Liver (tissue), 8 donors: ENCODE measurements at regions not wholly inside any gene's neighbourhood (a gene's known extent, or its start where the extent isn't known, plus 50 kb on each side); places are given as distances from the start of the nearest gene placed in this dataset.

Source experiments
- DNase-seq: peaks from one replicate; pipeline ENCODE4 v3.0.0-alpha.2; 2017; ENCODE audit warnings: low spot score
- H3K27ac ChIP-seq, 2 donors: one replicate each; pipeline ENCODE4 v1.7.0; 2013; ENCODE audit warnings: inconsistent platforms in 2 of 2, low read length in 2 of 2, control low read depth in 1 of 2, low read depth in 1 of 2, mild to moderate bottlenecking in 1 of 2
- H3K27me3 ChIP-seq, 4 donors: one replicate each; pipeline versions ENCODE4 v1.6.1 to v1.7.0; 2013; ENCODE audit warnings: low read length in 3 of 4, inconsistent platforms in 1 of 4, mild to moderate bottlenecking in 1 of 4, moderate library complexity in 1 of 4; ENCODE audit not compliant: control insufficient read depth in 4 of 4, insufficient read depth in 4 of 4
- H3K36me3 ChIP-seq, 4 donors: one replicate each; pipeline versions ENCODE4 v1.6.1 to v1.7.0; 2013; ENCODE audit warnings: low read length in 3 of 4, mild to moderate bottlenecking in 3 of 4, low read depth in 1 of 4, moderate library complexity in 1 of 4; ENCODE audit not compliant: control insufficient read depth in 4 of 4, insufficient read depth in 3 of 4
- H3K4me1 ChIP-seq, 4 donors: one replicate each; pipeline versions ENCODE4 v1.6.1 to v1.7.0; 2013; ENCODE audit warnings: low read length in 3 of 4, mild to moderate bottlenecking in 3 of 4, moderate library complexity in 1 of 4; ENCODE audit not compliant: control insufficient read depth in 4 of 4, insufficient read depth in 4 of 4
- H3K4me3 ChIP-seq, 3 donors: one replicate each; pipeline versions ENCODE4 v1.6.1 to v1.7.0; 2013; ENCODE audit warnings: low read length in 3 of 3, control low read depth in 1 of 3, low read depth in 1 of 3, mild to moderate bottlenecking in 1 of 3
- H3K9ac ChIP-seq, 2 donors: one replicate each; pipeline ENCODE4 v1.7.0; 2013; ENCODE audit warnings: low read length in 2 of 2, mild to moderate bottlenecking in 2 of 2, moderate library complexity in 2 of 2, control low read depth in 1 of 2, low read depth in 1 of 2
- H3K9me3 ChIP-seq, 4 donors: one replicate each; pipeline versions ENCODE4 v1.6.1 to v1.7.0; 2013; ENCODE audit warnings: low read length in 3 of 4; ENCODE audit not compliant: control insufficient read depth in 4 of 4
- ATF3 ChIP-seq: IDR thresholded peaks from 2 replicates; pipeline ENCODE4 v1.6.1; 2016; ENCODE audit warnings: antibody characterized with exemption
- CTCF ChIP-seq: fragments of 150-350 bp; IDR thresholded peaks from 2 replicates; pipeline ENCODE4 v1.5.1; 2017; ENCODE audit warnings: improper control_type of control experiment, low read depth, low read length; ENCODE audit not compliant: missing input control
- EGR1 ChIP-seq, 2 donors: IDR thresholded peaks; 2 replicates each; pipeline ENCODE4 v1.6.1; 2016 to 2018; ENCODE audit warnings: antibody characterized with exemption in 2 of 2, low read depth in 2 of 2
- FOXA1 ChIP-seq: IDR thresholded peaks from 2 replicates; pipeline ENCODE4 v1.6.1; 2016; ENCODE audit warnings: antibody characterized with exemption
- FOXA2 ChIP-seq: IDR thresholded peaks from 2 replicates; pipeline ENCODE4 v1.6.1; 2016; ENCODE audit warnings: antibody characterized with exemption
- GABPA ChIP-seq, 2 donors: IDR thresholded peaks in 1 of 2; conservative IDR thresholded peaks in 1 of 2; 2 replicates each; pipeline ENCODE4 v1.6.1; 2016; ENCODE audit warnings: antibody characterized with exemption in 2 of 2, mild to moderate bottlenecking in 1 of 2, moderate library complexity in 1 of 2
- HNF4A ChIP-seq, 2 donors: conservative IDR thresholded peaks; 2 replicates each; pipeline ENCODE4 v1.6.1; 2016; ENCODE audit warnings: antibody characterized with exemption in 2 of 2, mild to moderate bottlenecking in 2 of 2
- HNF4G ChIP-seq: IDR thresholded peaks from 2 replicates; pipeline ENCODE4 v1.6.1; 2016; ENCODE audit warnings: antibody characterized with exemption
- JUND ChIP-seq, 2 donors: IDR thresholded peaks; 2 replicates each; pipeline ENCODE4 v1.6.1; 2016; ENCODE audit warnings: antibody characterized with exemption in 2 of 2
- MAX ChIP-seq: IDR thresholded peaks from 2 replicates; pipeline ENCODE4 v1.6.1; 2016; ENCODE audit warnings: antibody characterized with exemption
- NR2F2 ChIP-seq: IDR thresholded peaks from 2 replicates; pipeline ENCODE4 v1.6.1; 2016; ENCODE audit warnings: antibody characterized with exemption
- RAD21 ChIP-seq, 2 donors: IDR thresholded peaks; 2 replicates each; pipeline ENCODE4 v1.6.1; 2016; ENCODE audit warnings: antibody characterized with exemption in 2 of 2, mild to moderate bottlenecking in 2 of 2
- REST ChIP-seq: IDR thresholded peaks from 2 replicates; pipeline ENCODE4 v1.6.1; 2016; ENCODE audit warnings: antibody characterized with exemption, mild to moderate bottlenecking
- RXRA ChIP-seq, 2 donors: IDR thresholded peaks; 2 replicates each; pipeline ENCODE4 v1.6.1; 2017 to 2018; ENCODE audit warnings: antibody characterized with exemption in 2 of 2, mild to moderate bottlenecking in 1 of 2
- SP1 ChIP-seq: IDR thresholded peaks from 2 replicates; pipeline ENCODE4 v1.6.1; 2018; ENCODE audit warnings: antibody characterized with exemption, mild to moderate bottlenecking
- TAF1 ChIP-seq: conservative IDR thresholded peaks from 2 replicates; pipeline ENCODE4 v1.6.1; 2016; ENCODE audit warnings: antibody characterized with exemption, mild to moderate bottlenecking
- YY1 ChIP-seq: IDR thresholded peaks from 2 replicates; pipeline ENCODE4 v1.6.1; 2016; ENCODE audit warnings: antibody characterized with exemption, mild to moderate bottlenecking
- ZBTB33 ChIP-seq: IDR thresholded peaks from 2 replicates; pipeline ENCODE4 v1.6.1; 2016; ENCODE audit warnings: antibody characterized with exemption
- WGBS: extraction: QIAGEN DNeasy Blood & Tissue Kit; methylation state at CpG from one replicate; pipeline ENCODE4 v1.1.7; 2013; 5-methylcytosine and 5-hydroxymethylcytosine counted together
- donor health status: healthy.
- donor health status: healthy.
- donor health status: healthy.
- donor health status: healthy.
- donor health status: healthy.

GRCh38 chr2:71891155-71891554, 256.5 kb downstream of the CYP26B1 start:
- Histone ChIP-seq H3K4me3 (no peak overlapping the region), H3K27ac (no peak overlapping the region), H3K27me3 (no peaks in the 10 kb centered on the region), H3K9ac (no peak overlapping the region), H3K36me3 (no peaks in the 10 kb centered on the region), H3K4me1 (no peaks in the 10 kb centered on the region), H3K9me3 (no peaks in the 10 kb centered on the region)
- DNase-seq = peak; percentile 28
- TF ChIP-seq ZBTB33 (no peak), NR2F2 (no peak), FOXA2 (no peak), MAX (no peak)
- WGBS = 73% methylated on average over 5 of the region's 5 CpGs

- peak; percentile 27 for DNase-seq
- Histone ChIP-seq H3K36me3 (no peaks in the 10 kb centered on the region), H3K9me3 (no peaks in the 10 kb centered on the region), H3K4me3 (no peak overlapping the region), H3K4me1 (no peaks in the 10 kb centered on the region), H3K9ac (no peak overlapping the region), H3K27ac (no peak overlapping the region), H3K27me3 (no peaks in the 10 kb centered on the region)
- TF ChIP-seq RAD21 (IDR thresholded peaks at IDR 0.05) = no peak
- TF ChIP-seq YY1 = no peak
- TF ChIP-seq HNF4A (conservative IDR thresholded peaks at IDR 0.05) = no peak
- no peak for TF ChIP-seq NR2F2
- no peak for TF ChIP-seq GABPA (IDR thresholded peaks at IDR 0.05 in 1 of 2, conservative IDR thresholded peaks at IDR 0.05 in 1 of 2)
- TF ChIP-seq REST = no peak
- no peak for TF ChIP-seq MAX
- no peak for TF ChIP-seq ZBTB33
- TF ChIP-seq JUND (IDR thresholded peaks at IDR 0.05) = no peak
- no peak for TF ChIP-seq TAF1
- no peak for TF ChIP-seq FOXA2
- no peak for TF ChIP-seq HNF4G
- TF ChIP-seq EGR1 (IDR thresholded peaks at IDR 0.05; ENCODE audit: low read depth in 2 of 2) = no peak
- no peak for TF ChIP-seq RXRA (IDR thresholded peaks at IDR 0.05)
- no peak for TF ChIP-seq FOXA1
- no peak for TF ChIP-seq SP1
- no peak for TF ChIP-seq CTCF
- no peak for TF ChIP-seq ATF3
- WGBS = 86% methylated on average over 5 of the region's 5 CpGs
Observed at GRCh38 chr2:71889759-71890684, 257.6 kb downstream of the CYP26B1 start.
